H1 (cell line): ENCODE measurements at regions not wholly inside any gene's neighbourhood (a gene's known extent, or its start where the extent isn't known, plus 50 kb on each side); places are given as distances from the start of the nearest gene placed in this dataset.

Source experiments
- CTCF ChIP-seq, 3 experiments: IDR thresholded peaks; 1 replicate in 2 of 3; 2 replicates in 1 of 3; pipeline versions ENCODE4 v1.5.1 to v1.6.1; 2011; ENCODE audit warnings: low read length in 3 of 3, mild to moderate bottlenecking in 3 of 3, inconsistent platforms in 2 of 3, low read depth in 1 of 3, moderate library complexity in 1 of 3; ENCODE audit not compliant: insufficient read depth in 1 of 3; ENCODE audit errors: control extremely low read depth in 1 of 3
- EP300 ChIP-seq, 2 experiments: IDR thresholded peaks; 1 replicate in 1 of 2; 2 replicates in 1 of 2; pipeline ENCODE4 v1.6.1; 2011 to 2012; ENCODE audit warnings: low read depth in 2 of 2, low read length in 2 of 2, mild to moderate bottlenecking in 2 of 2, borderline replicate concordance in 1 of 2, inconsistent platforms in 1 of 2, moderate library complexity in 1 of 2
- JUN ChIP-seq: IDR thresholded peaks from 2 replicates; pipeline ENCODE4 v1.6.1; 2011; ENCODE audit warnings: low read depth, mild to moderate bottlenecking, improper control_type of control experiment, low read length
- POLR2A ChIP-seq, 2 experiments: IDR thresholded peaks; 1 replicate in 1 of 2; 2 replicates in 1 of 2; pipeline ENCODE4 v1.6.1; 2011; ENCODE audit warnings: low read depth in 2 of 2, low read length in 2 of 2, mild to moderate bottlenecking in 2 of 2; ENCODE audit errors: control extremely low read depth in 1 of 2
- POLR2AphosphoS5 ChIP-seq: IDR thresholded peaks from 2 replicates; pipeline ENCODE4 v1.6.1; 2011; ENCODE audit warnings: low read depth, low read length
- RFX5 ChIP-seq: IDR thresholded peaks from 2 replicates; pipeline ENCODE4 v1.6.1; 2011; ENCODE audit warnings: low read depth, low read length, improper control_type of control experiment, borderline replicate concordance

GRCh38 chr1:84061336-84061735 lies 62.4 kb upstream of the TTLL7 start:
- TF ChIP-seq EP300 (IDR thresholded peaks at IDR 0.05; ENCODE audit: borderline replicate concordance in 1 of 2, low read depth in 2 of 2, low read length in 2 of 2) = no peak
- TF ChIP-seq POLR2AphosphoS5 = no peak
- no peak for TF ChIP-seq RFX5
- TF ChIP-seq POLR2A (IDR thresholded peaks at IDR 0.05; ENCODE audit: control extremely low read depth in 1 of 2, low read depth in 2 of 2, low read length in 2 of 2) = no peak
- TF ChIP-seq CTCF (IDR thresholded peaks at IDR 0.05; ENCODE audit: control extremely low read depth in 1 of 3, insufficient read depth in 1 of 3, low read depth in 1 of 3, low read length in 3 of 3) = no peak
- no peak for TF ChIP-seq JUN
